ENCODE measurements at regions not wholly inside any gene's neighbourhood (a gene's known extent, or its start where the extent isn't known, plus 50 kb on each side); places are given as distances from the start of the nearest gene placed in this dataset.
"Not testable (repeated sequence)": the region's sequence is repeated elsewhere in the genome, so short reads cannot be mapped to it uniquely, and the experiment has no call there.

DNA sequence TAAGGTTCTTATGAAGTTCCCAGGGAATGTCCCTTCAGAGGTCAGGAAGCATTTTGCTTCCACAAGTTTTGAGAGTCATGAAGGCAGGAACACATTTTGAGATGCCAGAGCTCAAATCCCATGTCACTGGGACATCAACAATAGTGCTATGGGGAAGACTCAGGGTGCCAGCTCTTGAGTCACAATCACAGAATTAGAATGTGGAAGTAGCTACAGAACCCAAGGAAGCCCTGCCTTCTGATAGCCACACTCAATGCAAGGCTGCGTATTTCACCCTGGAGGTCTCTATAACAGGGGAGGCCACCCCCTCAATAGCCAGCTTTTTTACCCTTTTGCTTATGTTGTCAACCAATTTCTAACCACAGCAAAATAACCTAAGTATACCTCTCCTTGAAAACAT, 145.6 kb downstream of the FAM72C start:
- not testable (repeated sequence) for H3K27me3 ChIP-seq (ENCODE audit: insufficient read depth, low read depth); H3K9ac ChIP-seq; H2AFZ ChIP-seq (ENCODE audit: low read depth); H3K36me3 ChIP-seq (ENCODE audit: insufficient read depth); H4K20me1 ChIP-seq (ENCODE audit: insufficient read depth); H3K4me3 ChIP-seq (IDR thresholded peaks at IDR 0.05; ENCODE audit: insufficient read depth, low read depth, low read length); H3K4me2 ChIP-seq; H3K79me2 ChIP-seq (ENCODE audit: insufficient read depth, low read depth); H3K27ac ChIP-seq; H3K4me1 ChIP-seq (ENCODE audit: low read depth, poor library complexity, severe bottlenecking)

DNA sequence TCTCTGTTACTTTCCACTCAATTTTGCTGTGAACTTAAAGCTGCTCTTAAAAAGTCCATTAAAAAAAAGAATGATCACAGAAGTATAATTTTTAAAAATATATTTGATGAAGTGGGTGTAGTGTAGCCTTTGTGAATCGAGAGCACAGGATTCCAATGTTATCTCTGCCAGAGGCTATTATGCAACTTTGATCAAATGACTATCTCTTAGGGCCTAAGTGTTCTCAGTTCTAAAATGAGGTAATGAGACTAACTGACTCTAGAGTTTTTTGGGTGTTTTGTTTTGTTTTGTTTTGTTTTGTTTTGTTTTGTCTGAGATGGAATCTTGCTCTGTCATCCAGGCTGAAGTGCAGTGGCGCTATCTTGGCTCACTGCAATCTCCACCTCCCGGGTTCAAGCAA, 147.5 kb downstream of the FAM72C start:
- H3K4me1 ChIP-seq (ENCODE audit: low read depth, poor library complexity, severe bottlenecking); H4K20me1 ChIP-seq (ENCODE audit: insufficient read depth); H3K4me2 ChIP-seq; H3K27ac ChIP-seq; H3K36me3 ChIP-seq (ENCODE audit: insufficient read depth); H3K79me2 ChIP-seq (ENCODE audit: insufficient read depth, low read depth); H3K9ac ChIP-seq; H3K27me3 ChIP-seq (ENCODE audit: insufficient read depth, low read depth); H2AFZ ChIP-seq (ENCODE audit: low read depth); H3K4me3 ChIP-seq (IDR thresholded peaks at IDR 0.05; ENCODE audit: insufficient read depth, low read depth, low read length): not testable (repeated sequence)

GRCh38 chr1:143820058-143820457, 151.7 kb downstream of the FAM72C start:
- not testable (repeated sequence) for H3K27me3 ChIP-seq (ENCODE audit: insufficient read depth, low read depth); H3K4me3 ChIP-seq (IDR thresholded peaks at IDR 0.05; ENCODE audit: insufficient read depth, low read depth, low read length); H3K79me2 ChIP-seq (ENCODE audit: insufficient read depth, low read depth); H4K20me1 ChIP-seq (ENCODE audit: insufficient read depth); H3K4me1 ChIP-seq (ENCODE audit: low read depth, poor library complexity, severe bottlenecking); H3K36me3 ChIP-seq (ENCODE audit: insufficient read depth); H3K27ac ChIP-seq; H3K9ac ChIP-seq; H2AFZ ChIP-seq (ENCODE audit: low read depth); H3K4me2 ChIP-seq

DNA sequence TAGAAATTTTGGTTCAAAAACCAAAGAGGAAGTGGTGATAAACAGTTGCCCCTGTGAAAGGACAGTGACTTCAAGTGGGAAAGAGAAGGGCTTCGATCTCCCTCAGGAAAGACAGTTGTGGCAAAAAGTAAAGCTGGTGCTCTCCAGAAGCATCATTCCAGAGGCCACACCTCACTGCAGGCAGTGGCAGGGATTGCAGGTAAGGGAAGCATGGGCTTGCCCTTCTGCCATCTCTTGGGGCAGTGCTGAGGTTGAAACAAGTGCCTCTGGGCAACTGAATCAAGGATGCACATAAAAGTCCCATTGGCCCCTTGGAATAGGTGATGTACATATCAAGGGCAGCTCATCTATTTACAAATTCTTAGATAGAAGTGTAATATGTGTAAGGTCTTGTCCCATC, 155.4 kb downstream of the FAM72C start:
- H3K79me2 ChIP-seq (ENCODE audit: insufficient read depth, low read depth); H3K36me3 ChIP-seq (ENCODE audit: insufficient read depth); H3K9ac ChIP-seq; H3K4me2 ChIP-seq; H3K4me1 ChIP-seq (ENCODE audit: low read depth, poor library complexity, severe bottlenecking); H2AFZ ChIP-seq (ENCODE audit: low read depth); H3K27ac ChIP-seq; H3K4me3 ChIP-seq (IDR thresholded peaks at IDR 0.05; ENCODE audit: insufficient read depth, low read depth, low read length); H4K20me1 ChIP-seq (ENCODE audit: insufficient read depth); H3K27me3 ChIP-seq (ENCODE audit: insufficient read depth, low read depth): not testable (repeated sequence)

DNA sequence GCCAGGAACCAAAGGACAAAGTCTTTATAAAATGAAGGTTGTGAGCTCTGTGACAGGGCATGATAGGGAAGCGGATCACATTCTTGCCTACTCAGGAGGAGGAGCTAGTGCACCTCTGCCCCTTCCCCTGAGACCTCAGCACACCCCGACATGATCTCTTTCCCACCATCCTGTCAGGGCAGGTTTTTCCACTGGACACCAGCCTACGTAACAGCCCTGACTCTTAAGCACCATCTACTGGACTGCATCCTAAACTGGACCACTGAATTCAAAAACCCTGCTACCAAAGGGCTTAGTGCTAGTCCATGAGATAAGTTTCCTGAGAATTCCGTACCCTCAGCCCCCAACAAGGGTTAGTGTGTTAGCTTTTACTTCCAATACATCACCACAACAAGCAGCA, 166.4 kb downstream of the FAM72C start:
- H3K9ac ChIP-seq; H3K27me3 ChIP-seq (ENCODE audit: insufficient read depth, low read depth); H2AFZ ChIP-seq (ENCODE audit: low read depth); H4K20me1 ChIP-seq (ENCODE audit: insufficient read depth); H3K36me3 ChIP-seq (ENCODE audit: insufficient read depth); H3K27ac ChIP-seq; H3K4me1 ChIP-seq (ENCODE audit: low read depth, poor library complexity, severe bottlenecking); H3K4me3 ChIP-seq (IDR thresholded peaks at IDR 0.05; ENCODE audit: insufficient read depth, low read depth, low read length); H3K4me2 ChIP-seq; H3K79me2 ChIP-seq (ENCODE audit: insufficient read depth, low read depth): not testable (repeated sequence)

GRCh38 chr1:143804707-143805356, 167.0 kb downstream of the FAM72C start:
- H3K36me3 ChIP-seq (ENCODE audit: insufficient read depth); H3K9ac ChIP-seq; H3K4me1 ChIP-seq (ENCODE audit: low read depth, poor library complexity, severe bottlenecking); H3K27me3 ChIP-seq (ENCODE audit: insufficient read depth, low read depth); H4K20me1 ChIP-seq (ENCODE audit: insufficient read depth); H3K79me2 ChIP-seq (ENCODE audit: insufficient read depth, low read depth); H3K27ac ChIP-seq: not testable (repeated sequence)
- Histone ChIP-seq H3K4me3 (IDR thresholded peaks at IDR 0.05; ENCODE audit: insufficient read depth, low read depth, low read length) (peak overlapping the region; percentile 78), H2AFZ (ENCODE audit: low read depth) (peak overlapping the region; percentile 74; the same call in 1 of the 2 replicates), H3K4me2 (peak overlapping the region; percentile 31; the same call in 1 of the 2 replicates)

DNA sequence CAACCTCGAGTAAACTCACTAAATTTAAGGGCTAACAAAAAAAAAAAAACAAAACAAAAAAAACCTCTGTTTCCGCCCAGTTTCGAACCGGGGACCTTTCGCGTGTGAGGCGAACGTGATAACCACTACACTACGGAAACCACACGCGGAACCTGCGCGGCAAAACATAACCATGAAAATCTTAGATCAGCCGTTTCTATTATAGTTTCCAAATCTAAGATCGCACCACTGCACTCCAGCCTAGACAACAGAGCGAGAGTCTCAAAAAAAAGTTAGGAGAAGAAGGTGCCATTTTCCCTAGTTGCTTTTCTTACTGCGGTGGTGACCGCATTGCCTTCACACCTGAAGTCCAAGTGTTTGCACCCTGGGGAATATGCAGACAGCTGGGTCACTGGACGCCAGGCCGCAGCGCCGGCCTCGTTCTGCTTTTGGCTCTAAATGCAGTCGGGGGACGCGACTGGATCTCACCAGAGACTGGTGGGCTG, 167.8 kb downstream of the FAM72C start:
- H3K27me3 ChIP-seq (ENCODE audit: insufficient read depth, low read depth); H3K4me1 ChIP-seq (ENCODE audit: low read depth, poor library complexity, severe bottlenecking); H3K79me2 ChIP-seq (ENCODE audit: insufficient read depth, low read depth); H4K20me1 ChIP-seq (ENCODE audit: insufficient read depth); H3K27ac ChIP-seq; H3K36me3 ChIP-seq (ENCODE audit: insufficient read depth): not testable (repeated sequence)
- H3K9ac ChIP-seq: peak overlapping the region; percentile 4; the same call in 1 of the 2 replicates
- peak overlapping the region; percentile 37; the same call in 1 of the 2 replicates for H3K4me2 ChIP-seq
- H3K4me3 ChIP-seq (IDR thresholded peaks at IDR 0.05; ENCODE audit: insufficient read depth, low read depth, low read length): peak overlapping the region; percentile 80
- peak overlapping the region; percentile 72 for H2AFZ ChIP-seq (ENCODE audit: low read depth)

DNA sequence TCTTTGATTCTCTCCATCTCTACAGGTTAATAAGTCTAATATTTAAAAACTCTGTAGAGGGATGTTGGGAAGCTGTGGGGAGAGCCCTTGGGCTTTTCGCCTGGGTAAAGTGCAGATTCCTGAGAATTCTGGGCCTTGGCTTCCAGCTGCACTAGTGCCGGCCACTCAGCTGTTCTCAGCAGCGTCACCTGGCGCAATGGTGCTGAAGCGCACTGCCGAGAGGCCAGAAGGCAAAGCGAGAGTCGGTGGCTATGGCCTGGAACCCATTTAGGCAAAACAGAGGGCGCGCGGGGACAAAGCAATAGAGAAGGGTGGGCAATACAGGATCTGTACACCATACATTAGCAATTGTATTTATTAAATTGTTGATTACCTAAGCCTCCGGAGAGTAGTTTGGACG, 168.7 kb downstream of the FAM72C start:
- not testable (repeated sequence) for H3K79me2 ChIP-seq (ENCODE audit: insufficient read depth, low read depth); H3K4me3 ChIP-seq (IDR thresholded peaks at IDR 0.05; ENCODE audit: insufficient read depth, low read depth, low read length); H3K27ac ChIP-seq; H3K9ac ChIP-seq; H3K4me2 ChIP-seq; H4K20me1 ChIP-seq (ENCODE audit: insufficient read depth); H3K4me1 ChIP-seq (ENCODE audit: low read depth, poor library complexity, severe bottlenecking); H3K27me3 ChIP-seq (ENCODE audit: insufficient read depth, low read depth); H2AFZ ChIP-seq (ENCODE audit: low read depth); H3K36me3 ChIP-seq (ENCODE audit: insufficient read depth)

DNA sequence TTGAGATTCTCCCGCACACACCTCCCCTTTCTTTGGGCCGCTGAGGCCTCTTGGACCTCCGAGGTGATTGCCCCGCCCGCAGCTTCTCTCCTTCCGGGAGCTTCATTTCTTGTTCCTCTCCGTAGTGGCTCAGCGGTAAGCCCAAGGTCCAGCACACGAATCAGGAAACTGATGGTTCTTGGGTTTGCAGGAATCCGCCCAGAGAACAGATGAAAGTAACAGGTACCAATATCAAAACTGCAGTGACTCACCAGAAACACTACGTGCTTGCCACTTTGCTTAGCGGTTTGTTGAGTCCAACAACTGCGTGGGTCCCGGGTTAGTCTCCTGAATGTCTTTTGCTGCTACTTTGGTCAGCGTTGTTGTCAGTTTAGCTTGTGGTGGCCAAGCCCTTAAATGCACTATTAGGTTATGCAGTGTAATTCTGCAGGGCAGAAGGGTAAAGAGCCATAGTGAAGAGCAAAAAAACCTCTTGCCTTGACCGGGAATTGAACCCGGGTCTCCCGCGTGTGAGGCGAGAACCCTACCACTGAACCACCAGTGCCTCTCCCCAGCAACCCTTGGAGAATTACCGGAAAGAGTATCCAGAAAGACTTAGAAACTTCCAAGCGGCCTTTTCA, 172.1 kb downstream of the FAM72C start:
- H4K20me1 ChIP-seq (ENCODE audit: insufficient read depth); H3K9ac ChIP-seq; H3K27me3 ChIP-seq (ENCODE audit: insufficient read depth, low read depth); H3K4me2 ChIP-seq; H2AFZ ChIP-seq (ENCODE audit: low read depth); H3K79me2 ChIP-seq (ENCODE audit: insufficient read depth, low read depth); H3K4me1 ChIP-seq (ENCODE audit: low read depth, poor library complexity, severe bottlenecking); H3K4me3 ChIP-seq (IDR thresholded peaks at IDR 0.05; ENCODE audit: insufficient read depth, low read depth, low read length); H3K27ac ChIP-seq; H3K36me3 ChIP-seq (ENCODE audit: insufficient read depth): not testable (repeated sequence)

- not testable (repeated sequence) for H3K36me3 ChIP-seq (ENCODE audit: insufficient read depth); H3K4me2 ChIP-seq; H3K79me2 ChIP-seq (ENCODE audit: insufficient read depth, low read depth); H2AFZ ChIP-seq (ENCODE audit: low read depth); H3K9ac ChIP-seq; H4K20me1 ChIP-seq (ENCODE audit: insufficient read depth); H3K4me1 ChIP-seq (ENCODE audit: low read depth, poor library complexity, severe bottlenecking); H3K4me3 ChIP-seq (IDR thresholded peaks at IDR 0.05; ENCODE audit: insufficient read depth, low read depth, low read length); H3K27ac ChIP-seq; H3K27me3 ChIP-seq (ENCODE audit: insufficient read depth, low read depth)
Observed at GRCh38 chr1:143796369-143796768, 175.4 kb downstream of the FAM72C start.
